ENCODE measurements at regions not wholly inside any gene's neighbourhood (a gene's known extent, or its start where the extent isn't known, plus 50 kb on each side); places are given as distances from the start of the nearest gene placed in this dataset.
"Not testable (repeated sequence)": the region's sequence is repeated elsewhere in the genome, so short reads cannot be mapped to it uniquely, and the experiment has no call there.

GRCh38 chr7:113628948-113629847 is 289.6 kb downstream of the PPP1R3A start:
- no peaks in the 10 kb centered on the region for H3K36me3 Mint-ChIP-seq (ENCODE audit: low read depth)
- H3K9me3 Mint-ChIP-seq = no peaks in the 10 kb centered on the region
- no peak overlapping the region for H3K4me3 Mint-ChIP-seq
- H3K27ac Mint-ChIP-seq = no peak overlapping the region
- no peaks in the 10 kb centered on the region for H3K27me3 Mint-ChIP-seq (ENCODE audit: low read depth)
- H3K4me1 Mint-ChIP-seq (ENCODE audit: low read depth) = no peaks in the 10 kb centered on the region

GRCh38 chr7:113625494-113626102 is 293.2 kb downstream of the PPP1R3A start:
- H3K4me3 Mint-ChIP-seq = no peak overlapping the region
- H3K4me1 Mint-ChIP-seq (ENCODE audit: low read depth) = no peaks in the 10 kb centered on the region
- no peaks in the 10 kb centered on the region for H3K36me3 Mint-ChIP-seq (ENCODE audit: low read depth)
- peaks cover 9% of the 10 kb centered on the region for H3K9me3 Mint-ChIP-seq
- H3K27ac Mint-ChIP-seq = no peak overlapping the region
- no peaks in the 10 kb centered on the region for H3K27me3 Mint-ChIP-seq (ENCODE audit: low read depth)

GRCh38 chr7:113622796-113623195 is 296.0 kb downstream of the PPP1R3A start:
- Mint-ChIP-seq H3K27me3 (ENCODE audit: low read depth) (no peaks in the 10 kb centered on the region), H3K9me3 (peaks cover 19% of the 10 kb centered on the region), H3K4me1 (ENCODE audit: low read depth) (no peaks in the 10 kb centered on the region), H3K36me3 (ENCODE audit: low read depth) (no peaks in the 10 kb centered on the region), H3K27ac (no peak overlapping the region), H3K4me3 (no peak overlapping the region)

- Mint-ChIP-seq H3K27me3 (ENCODE audit: low read depth) (no peaks in the 10 kb centered on the region), H3K4me3 (no peak overlapping the region), H3K27ac (no peak overlapping the region), H3K9me3 (no peaks in the 10 kb centered on the region), H3K4me1 (ENCODE audit: low read depth) (no peaks in the 10 kb centered on the region), H3K36me3 (ENCODE audit: low read depth) (no peaks in the 10 kb centered on the region)
Observed at GRCh38 chr7:113610572-113610971, 308.2 kb downstream of the PPP1R3A start.

- Mint-ChIP-seq H3K4me3 (no peak overlapping the region), H3K36me3 (ENCODE audit: low read depth) (no peaks in the 10 kb centered on the region), H3K4me1 (ENCODE audit: low read depth) (no peaks in the 10 kb centered on the region), H3K27me3 (ENCODE audit: low read depth) (no peaks in the 10 kb centered on the region), H3K9me3 (no peaks in the 10 kb centered on the region), H3K27ac (no peak overlapping the region)
Observed at GRCh38 chr7:113608782-113609181, 310.0 kb downstream of the PPP1R3A start.

GRCh38 chr7:113606325-113606724 is 312.5 kb downstream of the PPP1R3A start:
- Mint-ChIP-seq H3K36me3 (ENCODE audit: low read depth) (no peaks in the 10 kb centered on the region), H3K9me3 (no peaks in the 10 kb centered on the region), H3K27ac (no peak overlapping the region), H3K27me3 (ENCODE audit: low read depth) (no peaks in the 10 kb centered on the region), H3K4me3 (no peak overlapping the region), H3K4me1 (ENCODE audit: low read depth) (no peaks in the 10 kb centered on the region)

- H3K9me3 Mint-ChIP-seq; H3K36me3 Mint-ChIP-seq (ENCODE audit: low read depth); H3K4me1 Mint-ChIP-seq (ENCODE audit: low read depth); H3K27me3 Mint-ChIP-seq (ENCODE audit: low read depth); H3K4me3 Mint-ChIP-seq; H3K27ac Mint-ChIP-seq: not testable (repeated sequence)
Observed at GRCh38 chr7:113600428-113600827, 318.4 kb downstream of the PPP1R3A start.

- H3K9me3 Mint-ChIP-seq; H3K27me3 Mint-ChIP-seq (ENCODE audit: low read depth); H3K36me3 Mint-ChIP-seq (ENCODE audit: low read depth); H3K4me1 Mint-ChIP-seq (ENCODE audit: low read depth); H3K4me3 Mint-ChIP-seq; H3K27ac Mint-ChIP-seq: not testable (repeated sequence)
Observed at GRCh38 chr7:113593455-113593854, 325.4 kb downstream of the PPP1R3A start.

GRCh38 chr7:113592924-113593323 is 325.9 kb downstream of the PPP1R3A start:
- H3K4me3 Mint-ChIP-seq; H3K9me3 Mint-ChIP-seq; H3K27me3 Mint-ChIP-seq (ENCODE audit: low read depth); H3K27ac Mint-ChIP-seq; H3K36me3 Mint-ChIP-seq (ENCODE audit: low read depth); H3K4me1 Mint-ChIP-seq (ENCODE audit: low read depth): not testable (repeated sequence)

- Mint-ChIP-seq H3K36me3 (ENCODE audit: low read depth) (no peaks in the 10 kb centered on the region), H3K4me3 (no peak overlapping the region), H3K27me3 (ENCODE audit: low read depth) (no peaks in the 10 kb centered on the region), H3K9me3 (no peaks in the 10 kb centered on the region), H3K4me1 (ENCODE audit: low read depth) (no peaks in the 10 kb centered on the region), H3K27ac (no peak overlapping the region)
Observed at GRCh38 chr7:113582471-113582870, 336.3 kb downstream of the PPP1R3A start.

- H3K27ac Mint-ChIP-seq; H3K4me1 Mint-ChIP-seq (ENCODE audit: low read depth); H3K27me3 Mint-ChIP-seq (ENCODE audit: low read depth); H3K9me3 Mint-ChIP-seq; H3K4me3 Mint-ChIP-seq; H3K36me3 Mint-ChIP-seq (ENCODE audit: low read depth): not testable (repeated sequence)
Observed at GRCh38 chr7:113563257-113563656, 355.6 kb downstream of the PPP1R3A start.

- Mint-ChIP-seq H3K27ac (no peak overlapping the region), H3K4me3 (no peak overlapping the region), H3K36me3 (ENCODE audit: low read depth) (no peaks in the 10 kb centered on the region), H3K4me1 (ENCODE audit: low read depth) (no peaks in the 10 kb centered on the region), H3K9me3 (no peaks in the 10 kb centered on the region), H3K27me3 (ENCODE audit: low read depth) (no peaks in the 10 kb centered on the region)
Observed at GRCh38 chr7:113562801-113563200, 356.0 kb downstream of the PPP1R3A start.

GRCh38 chr7:113562242-113562641 is 356.6 kb downstream of the PPP1R3A start:
- no peaks in the 10 kb centered on the region for H3K4me1 Mint-ChIP-seq (ENCODE audit: low read depth)
- no peak overlapping the region for H3K4me3 Mint-ChIP-seq
- H3K36me3 Mint-ChIP-seq (ENCODE audit: low read depth) = no peaks in the 10 kb centered on the region
- no peaks in the 10 kb centered on the region for H3K9me3 Mint-ChIP-seq
- no peak overlapping the region for H3K27ac Mint-ChIP-seq
- H3K27me3 Mint-ChIP-seq (ENCODE audit: low read depth) = no peaks in the 10 kb centered on the region

- no peaks in the 10 kb centered on the region for H3K4me1 Mint-ChIP-seq (ENCODE audit: low read depth)
- H3K36me3 Mint-ChIP-seq (ENCODE audit: low read depth) = no peaks in the 10 kb centered on the region
- H3K27me3 Mint-ChIP-seq (ENCODE audit: low read depth) = no peaks in the 10 kb centered on the region
- H3K9me3 Mint-ChIP-seq = no peaks in the 10 kb centered on the region
- H3K4me3 Mint-ChIP-seq = no peak overlapping the region
- H3K27ac Mint-ChIP-seq = no peak overlapping the region
Observed at GRCh38 chr7:113561446-113561845, 357.4 kb downstream of the PPP1R3A start.

- H3K9me3 Mint-ChIP-seq = peaks cover 3% of the 10 kb centered on the region
Observed at GRCh38 chr7:113550966-113551365, 367.8 kb downstream of the PPP1R3A start.

More at GRCh38 chr7:113550966-113551365, 367.8 kb downstream of the PPP1R3A start:
- H3K27me3 Mint-ChIP-seq (ENCODE audit: low read depth) = no peaks in the 10 kb centered on the region
- H3K36me3 Mint-ChIP-seq (ENCODE audit: low read depth) = no peaks in the 10 kb centered on the region
- H3K27ac Mint-ChIP-seq = no peak overlapping the region
- no peaks in the 10 kb centered on the region for H3K4me1 Mint-ChIP-seq (ENCODE audit: low read depth)
- no peak overlapping the region for H3K4me3 Mint-ChIP-seq

Data from T-helper 1 cell treated with Interleukin-12 subunit alpha and Interleukin-12 subunit beta and Interleukin-4 antibody, amounts not matched to agents 30 μg/mL and 1 μg/mL, for 36 hours (primary cell).